Epidermal melanocyte (primary cell): ENCODE measurements at regions not wholly inside any gene's neighbourhood (a gene's known extent, or its start where the extent isn't known, plus 50 kb on each side); places are given as distances from the start of the nearest gene placed in this dataset.

Experiments
- DNase-seq: peaks from one replicate; pipeline ENCODE4 v3.0.0; 2011; ENCODE audit warnings: low spot score; ENCODE audit not compliant: insufficient read length

DNA sequence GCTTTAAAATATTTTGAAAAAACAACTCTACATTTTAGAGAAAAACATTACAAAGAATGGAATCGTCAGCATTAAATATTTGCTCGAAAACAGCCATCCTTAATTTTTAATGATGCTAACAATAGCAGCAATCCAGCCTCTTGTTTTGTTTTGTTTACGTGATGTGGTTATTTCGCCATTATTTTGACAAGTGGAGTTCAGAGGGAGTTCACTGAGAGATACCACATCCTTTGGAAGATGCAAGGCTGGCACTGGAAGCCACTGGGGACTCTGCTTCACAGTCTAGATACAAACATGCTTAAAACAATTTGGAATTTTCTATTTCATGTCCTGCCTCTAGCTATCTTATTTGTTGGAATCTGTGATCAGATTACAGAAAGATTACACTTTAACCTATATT lies 556.3 kb downstream of the PCDH17 start:
- no peak for DNase-seq

DNA sequence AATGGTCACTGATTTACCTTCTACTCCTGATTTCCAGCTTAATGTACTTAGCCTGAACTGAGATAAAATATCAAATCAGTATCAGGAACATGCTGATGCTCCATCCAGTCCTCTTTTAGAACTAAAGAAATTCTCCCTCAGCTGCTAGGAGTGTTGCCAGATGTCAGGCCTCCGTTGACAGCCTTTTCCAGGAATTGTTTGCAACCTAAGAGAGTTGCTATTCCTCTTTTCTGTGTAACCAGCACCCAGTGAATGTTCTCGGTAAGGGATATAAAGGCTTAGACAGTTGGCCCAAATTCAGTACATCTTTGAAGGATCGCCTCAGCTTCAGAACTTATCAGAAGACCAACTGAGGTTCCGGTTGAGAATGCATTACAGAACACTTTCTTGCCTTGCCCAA lies 559.0 kb downstream of the PCDH17 start:
- no peak for DNase-seq

DNA sequence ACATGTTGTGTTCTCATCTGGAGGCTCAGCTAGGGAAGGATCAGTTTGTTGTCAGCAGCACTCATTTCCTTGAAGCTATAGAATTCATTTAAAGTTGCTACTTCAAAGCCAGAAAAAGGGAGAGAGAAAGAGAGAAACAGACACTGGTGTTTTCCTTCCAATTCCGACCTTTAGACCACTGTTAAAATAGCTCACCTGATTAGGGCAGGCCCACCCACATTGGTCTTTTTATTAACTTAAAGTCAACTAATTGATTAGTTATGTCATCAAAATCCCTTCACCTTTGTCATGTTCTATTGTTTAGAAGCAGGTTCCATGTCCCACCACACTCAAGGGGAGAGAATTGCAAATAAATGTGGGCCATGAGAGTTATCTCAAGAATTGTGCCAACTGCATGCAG lies 560.2 kb downstream of the PCDH17 start:
- no peak for DNase-seq

DNA sequence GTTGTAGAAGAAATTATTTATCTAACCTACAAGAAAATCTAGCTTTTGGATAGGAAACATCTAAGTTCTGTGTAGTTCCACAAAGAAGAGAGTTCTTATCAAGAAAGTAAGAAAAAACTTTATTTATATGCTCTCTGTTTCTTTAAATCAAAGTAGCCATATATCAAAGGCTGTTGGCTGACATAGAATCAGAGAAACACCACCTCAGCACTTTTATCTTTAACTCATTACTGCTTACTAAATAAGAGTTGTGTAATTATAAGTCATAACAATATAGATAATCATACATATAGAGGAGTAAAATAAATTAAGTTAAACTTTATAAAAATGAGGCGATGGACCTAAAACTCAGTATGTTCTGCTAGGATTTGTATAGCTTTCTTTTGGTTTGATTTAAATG lies 570.6 kb downstream of the PCDH17 start:
- DNase-seq: no peak

DNA sequence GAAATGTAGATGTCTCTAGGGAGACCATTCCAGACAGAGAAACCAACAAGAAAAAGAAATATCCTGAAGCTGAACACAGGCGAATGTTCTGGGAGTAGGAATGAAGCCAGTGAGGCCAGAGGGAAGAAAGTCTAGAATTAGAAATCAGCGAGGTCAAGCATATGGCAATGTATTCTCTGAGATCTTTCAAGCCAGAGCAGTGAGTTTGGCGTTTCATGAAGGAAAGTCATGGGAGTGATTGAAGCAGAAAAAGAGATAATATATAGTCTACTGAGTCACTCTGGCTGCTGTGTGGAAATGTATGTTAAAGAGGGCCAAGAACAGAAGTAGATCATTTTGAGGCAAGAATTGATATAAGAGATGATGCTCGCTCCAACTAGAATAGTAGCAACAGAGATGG lies 576.0 kb downstream of the PCDH17 start:
- no peak for DNase-seq

DNA sequence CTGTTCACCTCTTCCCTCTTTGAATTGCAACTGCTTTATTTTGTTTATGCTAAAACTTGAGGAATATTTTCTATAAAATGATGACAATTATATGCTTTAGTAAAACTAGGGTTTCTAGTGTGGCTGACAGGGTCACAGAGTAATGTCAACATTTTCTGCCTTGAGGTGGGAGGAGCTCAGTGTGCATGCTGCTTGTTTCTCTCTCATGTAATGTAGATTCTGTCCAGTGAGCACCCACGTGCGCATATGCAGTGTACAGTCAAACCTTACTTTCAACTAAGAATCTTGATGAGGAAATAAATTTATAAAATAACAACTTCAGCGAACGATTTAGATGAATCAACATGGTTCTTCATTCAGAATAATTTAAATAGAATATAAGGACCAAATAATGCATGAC lies 603.9 kb downstream of the PCDH17 start:
- no peak for DNase-seq

DNA sequence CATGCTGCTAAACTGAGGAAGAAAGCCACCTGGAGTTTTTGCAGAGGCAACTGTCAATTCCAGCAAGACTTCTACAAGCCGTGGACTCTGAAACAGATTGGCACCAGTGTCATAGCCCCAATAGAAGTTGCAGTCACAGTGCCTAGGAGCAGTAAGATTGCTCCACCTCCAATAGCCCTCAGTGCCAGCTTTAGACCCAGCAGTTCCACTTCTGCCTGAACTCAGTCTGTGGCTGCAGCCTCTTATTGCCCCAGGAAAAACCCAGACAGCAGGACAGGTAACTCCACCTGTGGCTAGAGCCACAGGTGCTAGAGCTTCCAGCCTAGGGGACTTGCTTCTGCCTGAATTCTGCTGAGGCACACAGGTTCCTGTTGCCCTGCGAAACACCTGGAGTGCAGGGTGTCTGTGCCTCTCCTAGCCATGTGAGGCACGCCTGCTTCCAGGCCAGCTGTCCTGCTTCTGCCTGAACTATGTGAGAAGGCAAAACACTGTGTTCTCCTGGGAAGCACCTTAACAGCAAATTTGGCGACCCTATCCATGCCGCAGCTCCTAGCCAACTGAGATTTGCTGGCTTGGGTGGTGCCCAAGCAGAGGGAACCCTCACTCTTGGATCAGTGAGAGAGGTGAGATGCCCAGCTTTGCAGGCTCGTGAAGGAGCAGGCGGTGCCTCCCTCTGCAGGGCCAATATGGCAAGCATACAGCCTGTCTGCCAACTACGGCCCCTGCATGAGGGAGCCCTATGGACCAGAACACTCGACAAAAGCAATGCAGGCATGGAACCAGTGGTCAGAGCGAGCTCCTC lies 607.6 kb downstream of the PCDH17 start:
- DNase-seq: no peak

DNA sequence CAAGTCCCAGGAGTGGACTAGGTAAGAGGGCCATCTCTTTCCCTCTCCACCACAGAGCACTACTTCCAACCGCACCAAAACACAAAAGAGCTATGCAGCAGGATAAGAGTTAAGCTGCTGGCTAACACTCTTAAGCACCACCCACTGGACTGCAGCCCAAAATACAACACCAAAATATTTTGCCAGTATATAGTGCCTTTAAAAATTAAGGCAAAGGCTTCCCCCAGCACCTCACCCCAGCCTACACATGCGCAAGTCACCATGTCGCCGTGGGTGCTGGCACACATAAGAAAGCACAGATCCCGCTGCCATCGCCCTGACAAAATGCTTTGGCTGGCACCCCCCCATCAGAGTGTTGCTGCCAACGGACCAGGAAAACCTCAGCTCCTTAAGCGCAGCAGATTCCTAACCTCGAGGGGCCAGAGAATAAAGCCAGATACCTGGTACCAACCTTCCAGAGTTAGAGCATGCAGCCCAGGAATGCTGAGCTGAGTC lies 608.3 kb downstream of the PCDH17 start:
- no peak for DNase-seq

DNA sequence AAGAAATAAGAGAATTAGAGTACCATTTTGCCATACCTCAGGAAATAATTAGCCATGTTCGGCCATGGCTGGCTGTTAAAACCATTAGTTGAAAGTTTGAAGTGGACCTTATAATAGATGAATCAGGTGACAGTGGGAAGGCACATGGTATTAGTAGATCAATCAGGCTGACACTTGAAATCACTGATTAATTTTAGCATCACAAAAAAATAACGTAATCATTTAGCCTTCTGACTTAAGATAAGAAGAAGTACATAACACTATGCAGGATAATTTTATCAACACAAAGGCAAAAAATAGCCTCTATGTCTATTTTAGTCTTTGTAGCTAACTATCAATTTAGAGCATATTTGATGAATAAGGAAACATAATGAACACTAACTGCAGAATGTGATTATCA lies 615.5 kb downstream of the PCDH17 start:
- DNase-seq: no peak

DNA sequence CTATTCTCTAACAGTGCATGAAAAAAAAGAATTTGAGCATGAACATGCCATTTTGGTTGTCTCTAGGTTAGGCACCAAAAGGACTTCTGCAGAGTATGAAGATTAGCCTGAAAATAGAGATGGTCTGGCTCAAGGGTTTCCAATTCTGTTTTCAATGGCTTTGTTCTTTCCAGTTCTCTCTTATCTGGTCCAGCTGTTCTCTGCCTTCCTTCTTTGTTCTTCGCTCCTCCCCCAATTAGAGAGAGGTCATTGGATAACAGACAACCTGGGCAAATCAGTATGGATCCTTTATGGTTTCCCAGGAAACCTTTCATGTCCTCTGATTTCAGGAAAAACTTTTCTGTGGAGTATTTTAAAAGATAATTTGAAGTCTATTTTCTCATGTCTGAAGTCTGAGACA lies 623.4 kb downstream of the PCDH17 start:
- no peak for DNase-seq

DNA sequence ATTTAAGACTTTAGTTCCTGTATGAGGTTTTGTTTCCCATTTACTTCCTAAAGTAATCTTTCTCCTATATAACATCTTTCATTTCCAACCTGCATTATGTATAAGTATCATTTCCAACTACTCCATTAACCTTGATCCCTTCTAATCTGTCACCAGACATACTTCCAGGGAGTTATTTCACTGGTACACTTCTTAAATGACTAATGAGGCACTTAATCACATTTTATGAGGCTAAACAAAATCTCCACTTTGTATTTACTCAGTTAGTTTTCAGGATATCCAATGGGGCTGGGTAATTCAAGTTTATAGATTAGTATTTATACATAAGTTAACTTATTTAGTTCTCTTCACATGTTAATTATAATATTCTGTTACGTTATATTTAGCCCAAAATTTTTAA lies 634.7 kb downstream of the PCDH17 start:
- DNase-seq: no peak

DNA sequence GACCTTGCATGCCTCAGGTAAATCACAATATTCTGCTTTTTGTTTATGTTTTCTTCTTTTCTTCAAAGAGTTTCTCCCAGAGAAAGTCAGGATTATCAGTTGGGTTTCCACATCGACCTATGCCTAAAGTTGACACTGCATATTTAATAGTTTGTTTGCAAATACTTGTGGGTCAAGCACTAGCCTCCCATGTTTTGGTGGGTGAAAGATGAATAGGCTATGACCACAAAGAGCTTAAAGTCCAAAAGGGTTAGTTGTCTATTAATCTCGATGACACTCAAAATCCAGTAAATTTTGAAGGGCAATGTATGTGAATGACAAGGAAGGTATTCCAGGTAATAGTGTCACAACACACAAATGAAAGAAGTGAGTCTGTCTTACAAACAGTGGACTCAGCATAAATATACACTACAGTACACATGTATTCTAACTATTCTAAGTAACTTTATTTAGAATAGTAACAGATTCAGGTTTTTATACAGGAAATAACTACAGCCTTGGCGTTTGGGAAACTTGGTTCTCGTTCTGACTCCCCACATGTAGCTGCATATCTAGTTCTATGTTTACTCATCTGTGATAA lies 667.1 kb downstream of the PCDH17 start:
- no peak for DNase-seq

DNA sequence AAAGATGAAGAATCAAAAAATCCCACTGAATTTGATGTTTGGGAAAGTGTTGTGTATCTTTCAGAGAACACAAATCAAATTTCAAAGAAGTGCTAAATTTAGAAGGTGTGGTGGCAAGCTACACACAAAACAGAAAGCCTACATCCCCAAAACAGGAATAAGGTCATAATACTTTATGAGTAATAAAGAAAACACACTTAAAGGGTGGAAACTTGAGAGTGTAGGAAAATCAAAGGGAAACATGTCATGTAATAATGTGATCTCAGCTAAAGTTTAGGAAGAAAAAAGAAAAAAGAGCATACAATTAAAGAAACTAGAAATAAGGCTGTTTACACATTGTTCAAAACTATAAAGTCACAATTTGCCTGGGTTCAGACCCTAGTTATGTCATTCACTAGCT lies 668.7 kb downstream of the PCDH17 start:
- no peak for DNase-seq

DNA sequence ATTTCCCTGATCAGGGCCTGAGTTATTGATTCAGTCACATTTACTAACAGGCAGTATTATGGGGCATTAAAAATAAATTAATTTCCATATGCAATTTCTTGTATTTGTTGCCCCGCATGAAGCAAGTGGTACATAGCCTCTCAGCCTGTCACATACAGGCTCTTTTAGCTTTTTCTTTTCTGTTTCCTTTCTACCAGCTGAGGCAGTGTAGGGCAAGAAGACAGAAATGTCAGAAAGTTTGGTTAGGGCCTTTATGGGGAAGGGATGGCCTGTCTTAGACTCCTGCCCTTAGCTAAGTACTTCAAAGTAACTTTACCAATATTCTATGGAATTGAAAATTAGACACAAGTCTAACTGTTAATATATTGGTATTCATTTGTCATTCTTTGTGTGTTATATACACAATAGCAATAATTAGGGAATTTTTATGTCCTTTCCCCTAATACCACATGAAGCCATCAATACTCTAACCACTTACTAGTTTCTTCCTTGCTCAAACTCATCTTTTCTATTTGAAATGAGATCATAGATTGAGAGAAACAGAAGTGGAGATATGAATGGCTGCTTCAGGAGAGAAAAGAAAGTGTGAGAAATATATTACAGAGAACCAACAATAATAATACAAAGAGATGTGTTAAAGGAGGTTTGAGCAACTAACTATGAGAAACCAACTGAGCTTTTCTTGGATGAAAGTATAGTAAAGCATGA lies 669.6 kb downstream of the PCDH17 start:
- no peak for DNase-seq

DNA sequence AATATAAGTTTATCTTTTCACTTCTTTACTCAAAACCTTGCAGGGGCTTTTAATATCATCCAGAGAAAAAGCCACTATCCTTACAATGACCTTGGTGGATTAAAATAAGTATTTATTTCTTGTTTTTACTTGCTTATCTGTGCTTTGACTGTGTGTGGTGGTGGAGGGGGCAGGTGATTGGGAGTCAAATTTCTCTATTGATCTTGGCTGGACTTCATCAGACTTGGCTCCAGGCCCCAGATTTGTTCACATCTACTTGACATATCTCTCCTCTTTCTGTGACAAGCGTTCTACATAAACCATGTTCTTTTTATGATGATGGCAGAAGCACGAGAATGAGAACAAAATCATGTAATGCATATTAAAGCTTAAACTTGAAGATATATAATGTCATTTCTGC lies 670.8 kb downstream of the PCDH17 start:
- no peak for DNase-seq

DNA sequence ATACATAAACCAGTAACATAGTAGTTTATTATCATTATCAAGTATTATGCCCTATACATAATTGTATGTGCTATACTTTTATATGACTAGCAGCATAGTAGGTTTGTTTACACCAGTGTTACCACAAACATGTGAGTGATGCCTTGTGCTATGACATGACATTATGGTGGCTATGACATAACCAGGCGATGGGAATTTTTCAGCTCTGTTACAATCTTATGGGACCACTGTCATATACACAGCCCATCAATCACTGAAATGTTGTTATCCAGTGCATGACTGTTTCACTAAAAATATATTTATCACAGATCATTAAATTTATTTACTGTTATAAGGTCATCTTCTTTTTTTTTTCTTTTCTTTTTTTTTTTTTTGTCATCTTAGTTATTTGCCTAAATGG lies 674.5 kb downstream of the PCDH17 start:
- no peak for DNase-seq

DNA sequence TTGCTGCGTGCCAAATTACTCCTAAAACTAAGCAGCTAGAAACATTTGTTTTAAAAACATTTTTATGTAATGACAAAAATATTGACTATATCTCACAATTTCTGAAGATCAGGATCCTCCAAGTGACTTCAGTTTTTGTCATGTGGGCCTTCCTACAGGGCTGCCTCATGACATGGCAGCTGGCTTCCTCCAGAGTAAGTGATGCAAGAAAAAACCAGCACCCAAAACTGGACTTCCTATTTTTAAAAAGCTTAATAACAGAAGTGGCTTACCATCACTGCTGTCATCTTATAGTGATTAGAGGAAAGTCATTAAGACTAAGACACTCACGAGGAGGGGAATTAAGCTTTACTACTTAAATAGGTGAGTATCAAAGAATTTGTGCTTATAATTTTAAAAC lies 681.7 kb downstream of the PCDH17 start:
- no peak for DNase-seq

DNA sequence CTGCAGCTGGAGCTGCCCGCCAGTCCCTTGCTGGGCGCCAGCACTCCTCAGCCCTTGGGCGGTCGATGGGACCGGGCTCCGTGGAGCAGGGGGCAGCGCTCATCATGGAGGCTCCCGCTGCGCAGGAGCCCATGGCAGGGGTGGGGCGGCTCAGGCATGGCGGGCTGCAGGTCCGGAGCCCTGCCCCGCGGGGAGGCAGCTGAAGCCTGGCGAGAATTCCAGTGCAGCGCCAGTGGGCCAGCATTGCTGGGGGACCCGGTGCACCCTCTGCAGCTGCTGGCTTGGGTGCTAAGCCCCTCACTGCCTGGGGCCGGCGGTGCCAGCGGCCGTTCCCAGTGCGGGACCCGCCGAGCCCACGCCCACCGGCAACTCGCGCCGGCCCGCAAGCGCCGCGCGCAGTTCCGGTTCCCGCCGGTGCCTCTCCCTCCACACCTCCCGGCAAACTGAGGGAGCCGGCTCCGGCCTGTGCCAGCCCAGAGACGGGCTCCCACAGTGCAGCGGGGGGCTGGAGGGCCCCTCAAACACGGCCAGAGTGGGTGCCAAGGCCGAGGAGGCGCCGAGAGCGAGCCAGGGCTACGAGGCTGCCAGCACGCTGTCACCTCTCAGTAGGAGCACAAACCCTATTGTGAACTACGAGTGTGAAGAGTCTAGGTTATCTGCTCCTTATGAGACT lies 687.1 kb downstream of the PCDH17 start:
- no peak for DNase-seq

DNA sequence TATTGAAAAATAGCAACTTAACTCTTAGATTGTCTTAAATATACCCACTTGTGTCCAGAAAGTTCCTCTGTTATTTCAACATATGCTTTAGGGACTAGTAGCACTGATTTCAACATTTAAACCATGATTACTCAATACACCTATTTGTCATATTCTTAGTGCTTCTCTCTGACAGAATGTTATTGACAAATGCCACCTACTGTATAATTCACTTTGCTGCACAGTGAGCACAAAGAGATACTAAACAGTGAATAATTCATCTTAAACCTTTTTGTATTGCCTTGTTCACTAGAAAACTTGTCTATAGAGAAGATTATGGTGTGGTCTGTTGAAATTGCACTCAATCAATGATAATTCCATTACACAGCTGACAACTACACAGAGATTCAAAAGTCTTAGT lies 692.6 kb downstream of the PCDH17 start:
- DNase-seq: no peak

DNA sequence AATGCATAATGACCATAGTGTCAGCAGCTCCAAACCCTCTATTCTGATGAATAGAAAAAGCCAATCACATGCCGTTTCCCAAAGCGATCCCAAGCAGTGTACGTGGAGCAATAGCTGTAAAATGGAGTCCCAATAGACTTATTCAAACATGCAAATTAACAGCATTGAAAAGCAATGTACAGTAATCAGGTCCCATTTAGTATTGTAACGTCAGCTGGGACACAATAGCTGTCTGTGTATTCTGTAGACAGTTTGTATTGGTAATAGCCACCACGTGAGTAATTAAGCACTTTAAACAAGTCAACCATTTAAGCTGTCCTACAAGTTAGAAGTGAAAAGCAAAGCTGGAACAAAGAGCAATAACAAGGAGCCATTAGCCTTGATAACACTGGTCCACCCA lies 698.2 kb downstream of the PCDH17 start:
- DNase-seq: no peak

DNA sequence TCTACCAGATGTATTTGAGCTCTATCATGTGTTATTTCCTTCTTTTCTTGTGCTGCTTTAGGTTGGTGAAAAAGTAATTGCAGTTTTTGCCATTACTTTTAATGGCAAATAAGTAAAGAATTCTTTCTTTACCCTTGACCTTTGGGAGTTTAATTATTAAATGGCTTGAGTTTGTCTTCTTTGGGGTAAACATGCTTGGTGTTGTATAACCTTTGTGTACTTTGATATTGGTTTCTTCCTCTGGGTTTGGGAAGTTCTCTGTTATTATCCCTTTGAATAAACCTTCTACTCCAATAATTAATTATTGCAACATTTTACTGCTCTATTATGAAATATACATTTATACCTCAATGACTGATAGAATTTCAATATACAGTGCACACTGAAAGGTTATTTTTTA lies 709.4 kb downstream of the PCDH17 start:
- no peak for DNase-seq

DNA sequence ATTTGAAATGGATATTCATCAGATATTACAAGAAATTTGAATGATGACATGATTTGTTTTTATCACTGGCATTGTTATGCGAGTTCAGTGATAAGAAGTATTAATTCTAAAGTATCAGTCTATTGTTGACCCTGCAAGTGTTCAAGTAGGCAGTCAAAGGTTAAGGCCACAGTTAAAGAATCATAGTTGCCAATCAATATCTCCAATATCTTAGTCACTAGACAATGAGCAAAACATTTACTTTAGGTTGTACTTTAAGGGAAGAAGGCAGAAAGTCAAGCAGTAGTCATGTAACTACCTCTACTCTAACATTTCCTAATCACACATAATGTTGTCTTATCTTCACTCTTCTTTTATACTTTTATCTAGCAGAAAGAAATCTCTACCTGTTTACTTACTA lies 709.8 kb downstream of the PCDH17 start:
- no peak for DNase-seq
